Activated CD4-positive, alpha-beta T cell treated with anti-CD3 and anti-CD28 coated beads, Interleukin-10, Interleukin-2, amounts not matched to agents 100 ng/mL and 50 ng/mL, durations not matched to agents 16 hours and 8 hours (primary cell): ENCODE measurements at regions not wholly inside any gene's neighbourhood (a gene's known extent, or its start where the extent isn't known, plus 50 kb on each side); places are given as distances from the start of the nearest gene placed in this dataset.

ENCODE experiments used
- DNase-seq: peaks from one replicate; pipeline ENCODE4 v3.0.0-alpha.2; 2020

DNA sequence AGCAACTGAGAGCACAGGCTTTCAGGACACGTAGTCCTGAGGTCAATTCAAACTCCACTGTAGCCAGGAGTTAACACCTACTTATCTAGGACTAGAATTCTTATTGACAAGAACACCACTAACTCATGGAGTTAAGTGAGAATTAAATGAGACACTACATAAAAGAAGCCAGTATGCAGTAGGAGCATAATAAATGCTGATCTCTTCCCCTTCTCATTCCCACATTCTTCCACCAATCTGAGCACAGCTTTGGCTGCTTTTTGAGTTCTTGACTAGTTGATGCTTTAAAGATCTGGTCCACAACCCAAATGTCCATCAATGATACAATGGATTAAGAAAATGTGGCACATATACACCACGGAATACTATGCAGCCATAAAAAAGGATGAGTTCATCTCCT lies 55.2 kb downstream of the TTC32 start:
- no peak for DNase-seq

DNA sequence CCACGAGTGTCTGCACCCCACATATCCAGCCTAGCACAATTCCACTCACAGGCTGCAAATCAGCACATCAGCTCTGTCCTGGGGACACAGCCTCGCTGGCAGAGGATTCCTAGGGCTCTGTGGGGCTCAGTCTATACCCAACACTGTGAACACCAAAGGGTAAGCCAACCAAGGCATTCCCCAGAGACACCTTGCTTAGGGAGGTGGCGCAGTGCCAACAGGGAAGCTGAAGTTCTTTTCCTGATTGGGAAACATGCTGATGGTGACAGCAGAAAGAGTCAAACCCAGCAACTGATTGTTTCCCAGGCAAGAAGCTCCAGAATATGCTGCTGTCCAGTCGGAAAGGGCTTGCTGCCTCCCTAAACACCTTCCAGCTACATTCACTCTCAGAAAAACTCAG lies 55.8 kb downstream of the TTC32 start:
- DNase-seq = no peak

DNA sequence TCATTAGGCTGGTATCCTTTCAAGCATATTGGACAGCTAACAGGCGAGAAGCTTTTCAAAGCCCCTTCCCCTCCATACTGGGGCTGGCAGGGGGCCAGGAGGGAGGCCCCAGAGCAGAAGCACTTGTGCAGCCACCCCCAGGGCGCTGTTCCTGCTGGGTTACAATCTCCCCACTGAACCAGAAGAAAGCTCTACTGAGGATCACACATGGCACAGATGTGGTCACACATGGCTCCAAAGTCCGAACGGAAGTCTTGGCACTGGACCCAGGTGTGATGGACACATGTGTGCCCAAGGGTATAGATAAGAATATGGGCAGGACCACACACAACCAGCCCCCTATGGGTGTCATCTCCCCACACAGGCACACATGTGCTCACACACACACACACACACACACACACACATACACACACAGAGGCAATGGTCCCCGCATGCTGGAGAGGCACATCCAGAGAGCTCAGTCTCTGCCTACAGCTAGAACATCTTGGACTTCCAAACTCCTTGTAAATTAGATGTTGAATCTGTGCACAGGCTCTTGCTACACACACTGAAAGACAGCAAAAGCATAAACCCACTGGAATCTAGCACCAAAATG lies 56.4 kb downstream of the TTC32 start:
- DNase-seq = no peak

DNA sequence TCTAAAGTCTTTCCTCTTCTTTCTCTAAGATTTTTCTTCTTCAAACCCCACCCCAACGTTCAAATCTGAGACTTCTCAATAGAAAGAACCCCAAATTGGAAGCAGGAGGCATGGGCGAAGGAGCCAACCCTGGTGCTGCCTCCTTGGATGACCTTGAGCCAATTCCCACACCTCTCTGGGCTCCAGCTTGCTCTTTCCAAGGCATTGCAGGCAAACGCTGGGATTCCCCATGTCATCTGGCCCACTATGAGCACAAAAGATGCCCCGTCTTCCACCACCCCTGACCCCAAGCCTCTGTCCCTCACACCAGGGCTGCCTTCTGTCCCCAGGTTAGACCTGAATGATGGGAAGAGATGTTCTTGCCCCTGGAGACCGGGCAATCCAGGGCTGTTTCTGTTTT lies 57.0 kb downstream of the TTC32 start:
- no peak for DNase-seq

DNA sequence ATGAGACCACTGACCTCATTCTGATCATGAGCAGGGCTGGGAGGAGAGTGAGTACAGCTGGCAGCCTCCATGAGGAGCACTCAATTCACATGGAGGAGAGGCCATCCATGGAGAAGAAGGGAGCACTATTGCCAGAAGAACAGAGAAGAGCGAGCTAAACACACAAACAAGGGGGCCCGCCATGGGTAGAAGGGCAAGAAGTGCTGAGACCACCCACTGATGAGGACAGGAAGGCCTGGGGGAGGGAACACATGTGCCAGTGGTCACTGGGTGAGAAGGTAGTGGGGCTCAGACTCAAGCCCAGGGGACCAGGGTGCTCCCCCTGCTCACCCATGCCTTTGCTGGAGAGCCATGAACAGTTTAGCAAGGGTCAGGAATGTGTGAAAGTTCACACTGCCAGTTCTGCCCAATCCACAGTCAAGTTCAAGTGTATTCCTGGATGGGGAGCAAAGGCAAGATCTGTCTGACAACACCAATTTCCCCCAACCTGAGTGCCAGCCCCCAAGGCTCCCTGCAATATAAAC lies 57.7 kb downstream of the TTC32 start:
- no peak for DNase-seq

DNA sequence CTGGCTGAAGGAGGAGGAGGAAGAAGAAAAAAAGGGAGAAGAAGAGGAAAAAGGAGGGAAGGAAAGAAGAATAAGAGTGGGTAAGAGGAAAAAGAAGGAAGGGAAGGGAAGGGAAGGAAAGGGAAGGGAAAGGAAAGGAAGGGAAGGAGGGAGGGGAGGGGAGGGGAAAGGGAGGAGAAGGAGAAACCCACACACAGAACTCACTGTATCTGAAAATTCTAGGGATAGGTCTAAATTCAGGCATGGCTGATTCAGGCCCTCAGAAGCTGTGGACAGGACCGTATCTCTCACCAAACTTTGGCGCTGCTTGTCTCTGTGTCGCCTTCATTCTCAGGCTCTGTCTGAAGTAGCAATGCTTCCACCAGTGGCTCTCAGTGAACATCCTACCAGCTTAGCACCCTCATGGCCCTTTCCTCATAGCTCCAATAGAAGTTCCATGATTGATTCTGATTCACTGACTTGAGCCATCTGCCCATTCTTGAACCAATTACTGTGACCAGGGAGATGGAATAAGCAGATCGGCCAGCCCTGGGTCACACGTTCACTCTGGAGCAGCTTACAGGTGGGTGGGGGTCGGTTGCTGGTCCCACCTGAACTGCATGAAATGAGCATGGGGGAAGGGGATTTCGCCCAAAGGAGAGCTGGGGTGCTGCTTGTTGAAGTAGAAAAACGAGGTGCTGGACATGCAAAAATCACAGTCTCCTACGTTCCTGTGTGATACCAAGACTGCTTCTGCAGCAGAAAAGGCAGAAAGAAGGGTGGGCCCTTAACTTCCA lies 59.7 kb downstream of the TTC32 start:
- DNase-seq = no peak

DNA sequence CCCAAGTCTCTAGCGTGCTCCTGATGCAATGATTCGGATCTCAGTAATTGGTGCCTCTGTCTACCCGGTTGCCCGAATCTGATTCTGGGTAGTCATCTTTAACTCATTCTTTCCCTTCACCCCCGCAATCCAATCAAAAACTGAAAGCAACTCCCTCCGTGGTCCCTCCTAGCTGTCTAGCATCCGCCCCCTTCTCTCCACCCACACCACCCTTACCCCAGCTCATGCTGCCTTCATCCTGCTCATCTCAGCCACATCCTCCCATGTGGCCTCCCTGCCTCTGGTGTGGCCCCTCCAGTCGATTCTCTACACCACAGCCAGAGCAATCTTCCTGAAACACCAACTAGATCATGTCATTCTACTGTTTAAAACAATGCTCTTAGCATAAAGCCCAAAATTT lies 62.3 kb downstream of the TTC32 start:
- no peak for DNase-seq

DNA sequence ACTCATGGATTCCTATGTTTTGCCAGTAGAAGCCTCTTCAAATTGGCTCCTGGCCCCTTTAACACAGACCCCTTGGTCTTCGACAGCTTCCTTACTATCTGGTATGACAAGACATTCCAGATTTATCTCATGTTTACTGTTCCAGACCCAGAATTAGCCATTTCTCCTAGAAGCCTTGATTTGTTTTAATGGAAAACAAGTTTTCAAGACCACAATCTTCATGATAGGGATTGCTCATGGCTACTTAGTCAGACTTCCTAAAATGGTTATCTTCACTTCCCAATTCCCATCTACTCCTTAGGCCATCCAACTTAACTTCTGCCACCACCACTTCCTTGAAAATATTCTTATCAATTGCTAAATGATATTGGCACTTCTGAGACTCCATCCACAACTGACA lies 63.2 kb downstream of the TTC32 start:
- DNase-seq = no peak

DNA sequence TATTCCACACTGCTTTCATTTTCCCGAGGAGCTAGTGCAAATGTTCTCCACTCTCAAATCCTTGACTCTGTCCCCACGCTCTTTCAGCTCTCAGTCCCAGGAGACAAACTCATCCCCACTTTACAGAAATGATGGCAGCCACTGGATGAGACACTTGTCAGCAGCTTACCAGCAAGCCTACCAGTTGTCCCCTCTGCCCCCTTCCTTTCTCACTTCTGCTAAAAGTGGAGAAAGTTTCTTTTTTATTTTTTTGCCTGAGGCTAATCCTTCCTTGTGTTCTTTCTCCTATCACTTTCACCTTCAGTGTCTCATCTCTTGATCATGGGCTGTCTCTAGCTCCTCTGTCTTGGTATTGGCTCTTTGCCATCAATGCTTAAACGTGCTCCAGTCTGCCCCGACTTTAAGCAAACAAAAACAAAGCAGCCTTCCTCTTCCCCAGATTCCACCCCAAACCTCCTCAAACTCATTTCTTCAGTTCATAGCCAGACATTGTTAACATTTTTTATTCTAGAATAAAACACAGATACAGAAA lies 64.5 kb downstream of the TTC32 start:
- no peak for DNase-seq

DNA sequence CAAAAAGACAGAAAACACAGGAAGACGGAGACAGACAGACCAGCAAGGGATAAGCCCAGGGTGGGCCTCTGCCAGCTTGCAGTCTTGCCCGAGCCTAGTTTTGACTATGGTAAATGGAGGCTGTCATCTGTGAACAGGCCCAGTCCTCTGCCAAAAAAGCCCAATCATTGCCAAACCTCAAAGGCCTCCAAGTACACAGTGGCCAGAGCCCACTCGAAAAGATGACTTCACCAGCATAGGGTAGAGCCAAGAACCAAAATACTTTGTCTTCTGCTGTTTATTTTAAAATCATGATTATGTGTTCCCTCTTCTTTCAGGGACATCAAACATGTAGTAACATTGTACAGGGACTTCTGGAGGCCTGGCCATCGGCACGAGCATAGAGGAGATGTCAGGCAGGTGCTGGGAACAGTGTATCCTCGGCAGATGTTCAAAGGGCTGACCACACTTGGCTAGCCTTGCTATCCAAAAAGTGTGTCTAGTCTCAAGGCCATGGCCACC lies 66.0 kb downstream of the TTC32 start:
- DNase-seq = no peak

DNA sequence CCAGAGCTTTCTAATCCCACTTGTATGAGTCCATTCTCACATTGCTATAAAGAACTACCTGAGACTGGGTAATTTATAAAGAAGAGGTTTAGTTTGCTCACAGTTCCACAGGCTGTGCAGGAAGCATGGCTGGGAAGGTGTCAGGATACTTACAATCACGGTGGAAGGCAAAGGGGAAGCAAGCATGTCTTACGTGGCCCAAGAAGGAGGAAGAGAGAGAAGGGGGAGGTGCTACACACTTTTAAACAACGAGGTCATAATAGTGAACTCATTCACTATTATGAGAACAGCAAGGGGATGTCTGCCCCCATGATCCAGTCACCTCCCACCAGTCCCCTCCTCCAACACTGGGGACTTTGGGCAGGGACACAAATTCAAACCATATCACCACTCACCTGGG lies 67.8 kb downstream of the TTC32 start:
- no peak for DNase-seq

DNA sequence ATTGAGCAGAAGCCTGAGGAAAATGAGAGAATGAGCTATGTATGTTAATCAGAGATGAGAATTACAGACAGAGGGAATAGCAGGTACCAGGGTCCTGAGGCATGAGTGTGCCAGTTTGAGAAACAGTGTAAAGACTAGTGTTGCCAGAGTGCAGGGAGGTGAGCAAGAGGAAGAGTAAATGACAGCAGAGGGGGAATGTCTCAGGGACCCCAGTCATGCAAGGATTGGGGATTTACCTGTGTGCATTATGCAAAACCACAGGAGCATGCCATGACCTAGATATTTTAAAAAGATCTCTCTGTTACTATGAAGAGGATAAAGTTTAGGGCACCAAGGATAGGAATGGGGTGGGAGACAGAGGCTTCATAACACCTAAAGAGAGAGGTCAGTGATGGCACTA lies 72.1 kb downstream of the TTC32 start:
- DNase-seq = no peak

DNA sequence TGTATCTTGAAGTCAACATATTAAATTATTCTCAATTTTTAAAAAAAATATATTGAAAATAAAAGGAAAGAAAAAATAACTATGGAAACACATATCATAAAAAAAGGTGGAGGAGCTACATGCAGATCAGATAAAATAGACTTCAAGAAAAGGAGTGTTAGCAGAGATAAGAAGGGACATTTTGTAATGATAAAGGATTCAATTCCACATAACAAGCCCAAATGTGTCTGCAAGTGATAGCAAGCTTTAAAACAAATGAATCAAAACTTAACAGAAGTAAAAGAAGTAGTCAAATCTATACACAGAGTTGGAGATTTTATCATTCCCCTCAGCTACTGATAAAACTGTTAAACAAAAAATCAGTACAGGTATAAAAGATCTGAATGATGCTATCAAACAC lies 74.9 kb downstream of the TTC32 start:
- DNase-seq = no peak

DNA sequence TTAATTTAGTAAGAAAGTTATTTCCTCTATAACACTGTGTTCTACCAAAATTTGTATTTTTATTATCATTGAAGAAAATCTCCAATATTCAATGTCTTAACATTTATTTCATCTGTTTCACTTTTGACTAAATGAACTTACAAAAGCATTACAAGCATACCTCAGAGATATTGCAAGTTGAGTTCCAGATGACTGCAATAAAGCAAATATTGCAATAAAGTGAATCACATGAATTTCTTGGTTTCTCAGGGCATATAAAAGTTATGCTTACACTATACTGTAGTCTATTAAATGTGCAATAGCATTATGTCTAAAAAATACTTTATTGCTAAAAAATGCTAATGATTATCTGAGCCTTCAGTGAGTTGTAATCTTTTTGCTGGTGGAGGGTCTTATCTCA lies 78.3 kb downstream of the TTC32 start:
- no peak for DNase-seq

DNA sequence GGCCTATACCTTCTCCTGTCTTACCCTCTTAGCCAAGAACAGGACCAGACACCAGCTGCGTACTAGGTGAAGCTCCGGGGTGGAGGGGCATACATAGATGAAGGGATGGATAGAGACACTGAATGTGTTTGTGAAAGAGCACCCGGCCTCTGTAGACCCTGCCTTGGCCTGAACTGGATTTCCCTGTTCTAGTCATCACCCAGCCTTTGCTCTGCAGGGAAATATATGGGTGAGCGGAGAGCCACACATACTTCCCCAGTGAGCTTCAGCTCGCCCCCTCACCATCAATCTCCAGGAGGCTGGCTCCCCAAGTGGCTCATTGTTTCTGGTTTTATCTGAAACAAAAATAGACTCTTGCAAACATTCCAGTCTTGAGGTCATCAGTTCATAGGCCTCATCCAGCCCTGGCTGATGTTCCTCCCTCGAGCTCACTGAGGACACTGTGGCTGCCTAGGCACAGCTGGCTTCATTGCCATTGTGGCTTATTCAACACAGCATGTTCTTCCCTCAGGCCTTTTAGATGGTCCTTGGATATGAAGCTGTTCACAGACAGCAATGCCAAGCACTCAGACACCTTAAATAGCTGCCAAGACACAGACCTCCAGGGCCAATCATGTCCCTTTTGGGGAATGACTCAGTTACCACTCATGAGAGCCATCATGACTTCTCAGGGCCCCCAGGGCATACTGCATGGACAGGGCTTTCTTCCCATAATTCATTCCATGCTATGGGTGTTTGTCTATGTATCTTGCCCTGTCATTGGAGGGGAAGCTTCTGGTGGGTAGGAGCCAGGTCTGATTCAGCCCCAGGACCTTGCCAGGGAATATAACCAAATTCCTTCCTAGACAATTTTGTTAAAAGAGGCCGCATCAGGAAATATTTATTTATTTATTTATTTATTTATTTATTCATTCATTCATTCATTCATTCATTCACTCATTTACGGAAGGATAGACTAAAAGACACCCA lies 82.4 kb downstream of the TTC32 start:
- no peak for DNase-seq

DNA sequence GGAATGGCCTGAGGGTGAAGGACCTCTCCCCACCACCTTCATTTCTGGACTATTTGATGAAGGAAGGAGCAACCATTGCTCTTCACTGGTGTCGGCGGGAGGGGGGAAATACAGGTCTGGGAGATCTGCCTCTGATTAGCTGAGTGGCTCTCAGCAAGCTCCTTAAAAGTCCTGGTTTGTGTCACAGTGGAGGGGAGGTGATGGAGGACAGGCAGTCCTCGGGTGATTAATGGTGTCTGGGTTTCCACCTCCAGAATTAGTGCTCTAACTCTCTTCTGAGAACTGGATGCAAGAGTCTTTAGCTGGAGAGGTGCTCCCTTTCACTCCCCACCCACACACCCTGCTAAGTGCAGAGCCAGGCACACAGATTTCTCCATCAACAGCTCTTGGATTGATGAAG lies 83.2 kb downstream of the TTC32 start:
- DNase-seq = no peak

DNA sequence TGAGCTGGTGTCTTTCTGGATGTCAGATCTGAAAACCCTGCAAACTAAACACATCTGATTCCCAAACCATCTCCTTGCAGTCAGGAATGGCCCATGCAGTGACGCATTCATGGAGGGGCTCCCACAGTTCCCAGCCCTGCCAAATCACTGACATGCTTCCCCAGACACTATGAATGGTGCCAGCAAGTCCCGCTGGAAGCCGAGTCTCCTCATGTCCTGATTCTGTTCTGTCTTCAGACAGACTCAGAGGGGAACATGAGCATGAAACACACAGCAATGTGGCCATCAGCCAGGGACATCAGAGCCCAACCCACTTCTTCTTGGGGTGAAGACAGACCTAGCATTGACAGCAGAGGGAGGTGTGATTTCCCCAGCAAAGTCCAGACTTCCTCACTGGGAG lies 83.7 kb downstream of the TTC32 start:
- no peak for DNase-seq

DNA sequence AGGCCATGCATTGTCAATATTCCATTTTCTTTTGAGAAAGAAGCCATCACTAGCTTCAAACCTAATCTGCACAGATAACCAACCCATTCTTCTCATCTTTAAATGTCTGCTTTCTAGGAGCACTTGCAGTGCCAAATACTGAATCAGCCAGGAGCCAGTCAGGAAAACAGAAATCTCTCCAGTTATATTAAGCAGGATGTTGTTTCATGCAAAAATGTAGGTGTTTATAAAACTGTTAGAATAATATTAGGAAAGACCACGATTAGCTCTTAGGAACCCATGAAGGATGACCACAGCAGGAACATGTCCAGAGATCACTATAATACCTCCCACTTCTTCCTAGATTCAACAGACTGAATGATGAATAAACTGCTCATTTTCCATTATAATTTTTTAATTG lies 86.0 kb downstream of the TTC32 start:
- DNase-seq = no peak

DNA sequence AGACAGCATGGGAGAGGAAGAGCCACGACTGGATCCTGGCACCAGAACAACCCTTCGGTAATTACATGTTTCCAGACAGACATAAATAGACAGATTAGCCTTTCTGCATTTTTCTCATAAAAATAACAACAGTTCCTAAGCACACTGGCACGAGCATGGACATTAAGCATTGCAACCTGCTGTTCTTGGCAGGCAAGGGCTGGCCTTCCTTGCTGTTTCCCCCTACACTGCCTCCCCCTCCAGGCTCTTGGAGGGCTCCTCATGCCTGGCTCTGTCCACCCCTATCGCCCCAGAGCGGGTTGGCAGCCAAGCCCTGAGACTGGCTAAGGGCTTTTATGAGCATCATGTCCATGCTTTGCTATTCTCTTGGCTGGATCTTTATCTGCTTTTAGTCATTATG lies 89.6 kb downstream of the TTC32 start:
- DNase-seq = no peak

DNA sequence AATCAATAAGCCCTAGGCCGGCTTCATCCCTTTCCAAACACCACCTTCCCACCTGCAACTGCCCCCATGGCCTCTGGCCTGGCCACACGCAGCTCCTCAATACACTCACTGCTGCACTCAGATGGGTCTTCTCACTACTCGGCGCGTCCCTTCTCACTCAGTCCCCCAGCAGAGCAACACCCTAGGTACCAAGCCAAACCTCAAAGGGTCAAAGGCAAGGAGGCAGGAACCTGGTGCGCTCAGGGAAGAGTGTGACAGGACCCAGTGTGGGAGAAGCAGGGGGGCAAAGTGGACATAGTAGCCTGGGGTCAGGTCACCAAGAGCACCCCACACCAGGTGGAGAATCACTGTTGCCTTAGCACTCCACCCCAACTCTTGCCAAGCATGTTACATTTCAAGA lies 90.6 kb downstream of the TTC32 start:
- no peak for DNase-seq

DNA sequence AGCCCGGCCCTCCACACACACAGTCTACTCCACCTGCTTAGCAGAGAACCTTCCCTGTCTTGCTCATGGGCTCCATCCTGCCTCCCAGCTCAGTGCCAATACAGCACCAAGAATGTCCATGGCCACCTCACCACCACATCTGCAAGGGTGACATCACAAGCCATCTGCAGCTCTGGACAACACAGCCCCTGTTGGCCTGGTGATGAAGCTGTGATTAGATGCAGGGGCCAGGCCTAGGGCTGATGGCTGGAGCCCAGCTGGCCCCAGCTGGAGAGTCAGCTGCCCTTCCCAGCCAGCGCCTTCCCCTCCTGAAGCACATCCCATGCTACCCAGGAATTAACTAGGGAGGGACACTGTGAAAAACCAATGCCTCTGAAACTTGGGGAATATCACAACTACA lies 91.1 kb downstream of the TTC32 start:
- no peak for DNase-seq

DNA sequence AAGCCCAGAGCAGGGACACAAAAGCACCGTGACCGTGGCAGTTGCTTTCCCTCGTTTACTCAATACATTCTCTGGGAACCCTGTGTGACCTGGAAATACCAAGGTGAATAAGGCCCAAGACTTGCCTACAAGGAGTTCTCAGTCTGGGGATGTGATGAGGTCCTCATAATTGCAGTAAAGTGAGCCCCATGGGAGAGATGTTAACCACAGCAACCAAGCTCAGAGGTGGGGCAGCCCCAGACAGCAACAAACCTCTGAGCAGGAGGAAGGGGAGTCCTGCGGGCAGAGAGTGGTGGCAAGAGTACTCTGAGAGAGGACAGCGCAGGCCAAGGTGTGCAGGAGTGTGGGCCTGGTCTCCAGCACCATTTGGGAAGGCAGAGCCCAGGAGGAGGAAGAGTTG lies 91.6 kb downstream of the TTC32 start:
- DNase-seq = no peak

DNA sequence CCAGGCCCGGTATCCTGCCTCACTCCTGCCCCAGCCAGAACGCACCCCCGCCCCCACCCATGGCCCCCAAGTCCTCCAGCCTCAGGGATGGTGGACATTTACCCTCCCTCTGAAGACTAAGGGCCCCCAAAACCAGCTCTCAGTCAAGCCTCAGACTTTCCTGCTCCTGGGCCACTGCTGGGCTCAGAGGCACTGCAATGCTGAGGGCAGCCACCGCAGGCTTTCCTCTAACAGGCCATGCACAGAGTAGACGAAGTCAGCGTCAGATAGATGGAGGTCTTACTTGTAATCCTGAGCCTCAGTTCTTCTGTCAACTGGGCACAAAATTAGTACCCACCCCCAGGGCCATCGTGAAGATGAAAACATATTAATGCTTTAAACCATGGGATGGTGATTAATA lies 92.6 kb downstream of the TTC32 start:
- DNase-seq = no peak
